ENCODE measurements at regions not wholly inside any gene's neighbourhood (a gene's known extent, or its start where the extent isn't known, plus 50 kb on each side); places are given as distances from the start of the nearest gene placed in this dataset.

GRCh38 chr9:100720922-100721321 lies 143.0 kb downstream of the CAVIN4 start:
- no peaks in the 10 kb centered on the region for H3K36me3 ChIP-seq (replicated peaks in 1 of 2; ENCODE audit: control insufficient read depth in 1 of 2, insufficient read depth in 2 of 2, low read length in 2 of 2)
- H3K9ac ChIP-seq (ENCODE audit: insufficient read depth, low read depth, low read length) = no peak overlapping the region
- in situ Hi-C loops (cut with HindIII; ENCODE audit: extremely low pct_ligation_motif_present, low pct_unique_long_range_greater_than_20kb) = loop anchor here (25.0 kb wide), 2 partner anchors 516 to 816 kb away; partner anchors contain the start of gene RNF20
- ATAC-seq (no peak), FAIRE-seq (no peak), DNase-seq (ENCODE audit: low spot score) (no peak)
- ChIA-PET POLR2A (no interaction called here), CTCF (ENCODE audit: low intra/inter-chr PET ratio, low total read pairs) (no interaction called here)
- H3K4me2 ChIP-seq (ENCODE audit: low read depth, low read length) = no peak overlapping the region
- no peak overlapping the region for H2AFZ ChIP-seq (ENCODE audit: low read length)
- no TSS peak for BruUV-seq (replicated peaks)
- TF ChIP-seq REXO4 (CRISPR knock-in tag; IDR thresholded peaks at IDR 0.05; ENCODE audit: borderline replicate concordance) (no peak), ZNF260 (CRISPR knock-in tag; IDR thresholded peaks at IDR 0.05; ENCODE audit: borderline replicate concordance, low read depth) (no peak), ZSCAN25 (CRISPR knock-in tag; IDR thresholded peaks at IDR 0.05) (no peak)
- no peaks in the 10 kb centered on the region for H3K79me2 ChIP-seq (ENCODE audit: insufficient read depth, low read length)
- no peak overlapping the region for H3K4me3 ChIP-seq (replicated peaks in 1 of 3; ENCODE audit: insufficient read depth in 1 of 3, low read depth in 2 of 3, low read length in 3 of 3)
- H4K20me1 ChIP-seq (ENCODE audit: insufficient read depth, low read length) = no peaks in the 10 kb centered on the region
- H3K27me3 ChIP-seq (ENCODE audit: control insufficient read depth in 1 of 2, insufficient read depth in 2 of 2, low read length in 2 of 2) = no peaks in the 10 kb centered on the region
- intact Hi-C loops (cut with micrococcal nuclease; ENCODE audit: unreplicated experiment) = no loop called here
- no peaks in the 10 kb centered on the region for H3K9me3 ChIP-seq (ENCODE audit: low read length)
- H3K4me1 ChIP-seq (ENCODE audit: insufficient read depth, low read length) = no peaks in the 10 kb centered on the region
- WGBS (ENCODE audit: low lambda C conversion rate) = 0% methylated on average over 1 of the region's 1 CpG
- H3K27ac ChIP-seq (ENCODE audit: extremely low read length, insufficient read depth, low read length) = no peak overlapping the region

GRCh38 chr9:100724886-100725285 lies 147.0 kb downstream of the CAVIN4 start:
- Histone ChIP-seq H3K4me1 (ENCODE audit: insufficient read depth, low read length) (no peaks in the 10 kb centered on the region), H3K4me3 (replicated peaks in 1 of 3; ENCODE audit: insufficient read depth in 1 of 3, low read depth in 2 of 3, low read length in 3 of 3) (no peak overlapping the region), H3K9me3 (ENCODE audit: low read length) (no peaks in the 10 kb centered on the region), H3K36me3 (replicated peaks in 1 of 2; ENCODE audit: control insufficient read depth in 1 of 2, insufficient read depth in 2 of 2, low read length in 2 of 2) (no peaks in the 10 kb centered on the region), H3K27ac (ENCODE audit: extremely low read length, insufficient read depth, low read length) (no peak overlapping the region), H3K27me3 (ENCODE audit: control insufficient read depth in 1 of 2, insufficient read depth in 2 of 2, low read length in 2 of 2) (no peaks in the 10 kb centered on the region), H4K20me1 (ENCODE audit: insufficient read depth, low read length) (no peaks in the 10 kb centered on the region), H3K4me2 (ENCODE audit: low read depth, low read length) (no peak overlapping the region), H2AFZ (ENCODE audit: low read length) (no peak overlapping the region), H3K79me2 (ENCODE audit: insufficient read depth, low read length) (no peaks in the 10 kb centered on the region), H3K9ac (ENCODE audit: insufficient read depth, low read depth, low read length) (no peak overlapping the region)
- POLR2A ChIA-PET = no interaction called here
- ATAC-seq (no peak), FAIRE-seq (no peak), DNase-seq (ENCODE audit: low spot score) (no peak)
- no TSS peak for BruUV-seq (replicated peaks)
- CTCF ChIA-PET (ENCODE audit: low intra/inter-chr PET ratio, low total read pairs) = no interaction called here
- 21% methylated on average over 5 of the region's 5 CpGs for WGBS (ENCODE audit: low lambda C conversion rate)
- intact Hi-C loops (cut with micrococcal nuclease; ENCODE audit: unreplicated experiment) = no loop called here
- in situ Hi-C loops (cut with HindIII; ENCODE audit: extremely low pct_ligation_motif_present, low pct_unique_long_range_greater_than_20kb) = loop anchor here (25.0 kb wide), 2 partner anchors 512 to 812 kb away; partner anchors contain the start of gene RNF20
- TF ChIP-seq ZNF180 (CRISPR knock-in tag; IDR thresholded peaks at IDR 0.05; ENCODE audit: borderline replicate concordance, low read depth) (no peak), AKNA (CRISPR knock-in tag; IDR thresholded peaks at IDR 0.05; ENCODE audit: borderline replicate concordance) (no peak), ZNF563 (CRISPR knock-in tag; IDR thresholded peaks at IDR 0.05) (no peak), HNRNPUL1 (IDR thresholded peaks at IDR 0.05; ENCODE audit: low read depth, low read length) (no peak), HIC2 (CRISPR knock-in tag; IDR thresholded peaks at IDR 0.05; ENCODE audit: low read depth) (no peak), ZNF704 (CRISPR knock-in tag; IDR thresholded peaks at IDR 0.05; ENCODE audit: borderline replicate concordance) (no peak), ZNF138 (CRISPR knock-in tag; IDR thresholded peaks at IDR 0.05; ENCODE audit: low read depth) (no peak)

Measured in HepG2 (cell line).